GM12864 (cell line): ENCODE measurements at regions not wholly inside any gene's neighbourhood (a gene's known extent, or its start where the extent isn't known, plus 50 kb on each side); places are given as distances from the start of the nearest gene placed in this dataset.
"Not testable (repeated sequence)": the region's sequence is repeated elsewhere in the genome, so short reads cannot be mapped to it uniquely, and the experiment has no call there.

Experiments used
- DNase-seq: peaks from one replicate; pipeline ENCODE4 v3.0.0-alpha.2; 2011; ENCODE audit warnings: low read depth
- H3K4me3 ChIP-seq: 2 replicates; pipeline ENCODE4 v1.5.1; 2011; ENCODE audit warnings: mild to moderate bottlenecking, low read depth, low read length, control low read depth
- CTCF ChIP-seq: IDR thresholded peaks from 2 replicates; pipeline ENCODE4 v1.5.1; 2011; ENCODE audit warnings: low read depth, mild to moderate bottlenecking, moderate library complexity, low read length, control low read depth, inconsistent platforms; ENCODE audit errors: missing control alignments

- no peak overlapping the region for H3K4me3 ChIP-seq
- TF ChIP-seq CTCF: no peak
- DNase-seq: no peak
Measured at GRCh38 chr6:86686496-86686895, 250.8 kb upstream of the HTR1E start.

GRCh38 chr6:86685230-86685797, 252.0 kb upstream of the HTR1E start:
- no peak overlapping the region for H3K4me3 ChIP-seq
- DNase-seq: no peak
- no peak for TF ChIP-seq CTCF

DNA sequence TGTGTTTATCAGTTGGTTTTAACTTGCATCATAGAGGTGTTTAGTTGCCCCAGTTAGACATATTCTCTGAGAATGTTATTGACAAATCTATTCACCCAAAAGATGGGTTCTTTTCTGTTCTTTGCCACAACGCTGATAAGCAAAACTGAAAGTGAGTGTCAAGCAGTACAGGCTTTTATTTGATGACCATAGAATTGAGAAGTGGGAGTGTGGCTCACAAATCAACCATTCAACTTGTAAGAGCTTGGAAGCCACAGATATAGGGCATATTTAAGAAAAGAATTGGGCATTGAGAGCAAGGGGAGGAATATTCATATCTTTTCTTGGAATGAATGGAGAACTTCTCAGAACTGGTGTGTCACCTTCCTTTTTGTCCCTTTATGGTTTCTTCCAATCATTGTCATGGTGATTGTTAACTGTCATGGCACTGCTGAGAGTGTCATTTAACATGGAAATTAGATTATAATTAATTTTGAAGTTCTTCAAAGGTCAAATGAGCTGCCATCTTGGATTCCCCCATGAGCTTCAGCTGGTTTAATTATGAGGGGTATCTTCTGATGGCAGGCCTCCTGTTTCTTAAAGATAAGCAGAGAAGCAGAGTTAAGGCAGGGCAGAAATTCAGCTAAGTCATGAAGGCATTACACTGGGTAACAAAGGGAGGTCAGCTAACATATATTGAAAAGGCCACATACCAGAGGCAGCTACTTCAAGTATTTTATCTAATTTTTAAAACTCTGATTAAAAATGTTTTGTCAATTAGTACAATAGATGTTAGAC, 254.0 kb upstream of the HTR1E start:
- no peak for TF ChIP-seq CTCF
- no peak for DNase-seq
- H3K4me3 ChIP-seq: no peak overlapping the region

GRCh38 chr6:86682297-86682696, 255.0 kb upstream of the HTR1E start:
- H3K4me3 ChIP-seq: no peak overlapping the region
- no peak for DNase-seq
- no peak for TF ChIP-seq CTCF

DNA sequence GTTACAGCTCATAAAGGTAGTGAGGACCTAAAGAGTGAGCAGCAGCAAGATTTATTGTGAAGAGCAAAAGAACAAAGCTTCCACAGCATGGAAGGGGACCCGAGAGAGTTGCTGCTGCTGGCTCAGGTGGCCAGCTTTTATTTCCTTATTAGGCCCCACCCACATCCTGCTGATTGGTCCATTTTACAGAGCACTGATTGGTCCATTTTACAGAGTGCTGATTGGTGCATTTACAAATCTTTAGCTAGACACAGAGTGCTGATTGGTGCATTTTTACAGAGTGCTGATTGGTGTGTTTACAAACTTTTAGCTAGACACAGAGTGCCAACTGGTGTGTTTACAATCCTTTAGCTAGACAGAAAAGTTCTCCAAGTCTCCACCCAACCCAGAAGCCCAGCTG, 256.2 kb upstream of the HTR1E start:
- not testable (repeated sequence) for H3K4me3 ChIP-seq, DNase-seq

GRCh38 chr6:86672125-86672524, 265.2 kb upstream of the HTR1E start:
- DNase-seq, H3K4me3 ChIP-seq: not testable (repeated sequence)

DNA sequence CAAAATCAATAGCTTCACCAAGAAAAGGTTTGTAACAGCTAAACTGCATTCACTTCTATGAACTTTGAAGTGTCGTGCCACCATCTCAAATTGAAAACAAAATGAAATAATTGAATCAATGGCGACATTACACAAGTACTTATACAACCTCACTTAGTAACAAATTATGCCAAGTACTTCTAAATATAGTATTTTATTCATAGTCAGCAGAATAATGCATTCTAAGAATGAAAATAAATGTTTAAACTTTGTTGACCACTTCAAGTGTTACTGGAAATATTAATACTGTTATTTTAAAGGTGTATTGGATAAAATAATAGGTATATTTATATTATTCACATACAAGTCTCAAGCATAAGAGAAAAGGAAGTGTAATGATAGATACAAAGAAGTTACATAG, 280.1 kb upstream of the HTR1E start:
- no peak for TF ChIP-seq CTCF
- no peak overlapping the region for H3K4me3 ChIP-seq
- no peak for DNase-seq

- no peak for DNase-seq
- no peak for TF ChIP-seq CTCF
- no peak overlapping the region for H3K4me3 ChIP-seq
Measured at GRCh38 chr6:86629123-86629522, 308.2 kb upstream of the HTR1E start.
